WTC11 (cell line): ENCODE measurements at regions not wholly inside any gene's neighbourhood (a gene's known extent, or its start where the extent isn't known, plus 50 kb on each side); places are given as distances from the start of the nearest gene placed in this dataset.

Source experiments
- ATAC-seq: fragments of 200-7000 bp; cut with Tn5 transposase; 2 replicates; pipeline ENCODE4 v1.10.0; 2021; ENCODE audit warnings: mild to moderate bottlenecking, moderate library complexity
- CTCF ChIA-PET: fragments of 300-600 bp; sonication (Branson Sonifier 250); formaldehyde crosslinking; loops from one replicate; lab custom pipeline; 2021; ENCODE audit warnings: antibody characterized with exemption; lab: Charles Lee
- POLR2A ChIA-PET: fragments of 350-600 bp; sonication (Branson Sonifier 250); formaldehyde crosslinking; loops from one replicate; lab custom pipeline; 2021; ENCODE audit warnings: antibody characterized with exemption; lab: Charles Lee
- DNase-seq: peaks from one replicate; pipeline ENCODE4 v3.0.0; 2021; ENCODE audit warnings: low spot score
- H3K27ac Mint-ChIP-seq: 2 replicates; pipeline ENCODE4 v1.8.0; 2021; ENCODE audit warnings: mixed read lengths
- H3K27me3 Mint-ChIP-seq: 2 replicates; pipeline ENCODE4 v1.8.0; 2021; ENCODE audit warnings: low read depth, mild to moderate bottlenecking, moderate library complexity, mixed read lengths
- H3K36me3 Mint-ChIP-seq: 2 replicates; pipeline ENCODE4 v1.8.0; 2021; ENCODE audit warnings: mixed read lengths
- H3K4me1 Mint-ChIP-seq: 2 replicates; pipeline ENCODE4 v1.8.0; 2022; ENCODE audit warnings: mixed read lengths
- H3K4me3 Mint-ChIP-seq: 2 replicates; pipeline ENCODE4 v1.8.0; 2021; ENCODE audit warnings: mild to moderate bottlenecking, moderate library complexity, mixed read lengths
- H3K9me3 Mint-ChIP-seq: 2 replicates; pipeline ENCODE4 v1.8.0; 2021; ENCODE audit warnings: mixed read lengths
- ATF1 ChIP-seq: sonication (generic); formaldehyde crosslinking; IDR thresholded peaks from 2 replicates; pipeline ENCODE4 v1.8.1; 2023; ENCODE audit warnings: mild to moderate bottlenecking, moderate library complexity, missing genetic modification reagents
- CREM ChIP-seq: sonication (generic); formaldehyde crosslinking; IDR thresholded peaks from 2 replicates; pipeline ENCODE4 v1.8.1; 2022; ENCODE audit warnings: mild to moderate bottlenecking, missing genetic modification reagents, moderate library complexity
- E2F1 ChIP-seq: sonication (generic); formaldehyde crosslinking; IDR thresholded peaks from 2 replicates; pipeline ENCODE4 v1.8.0; 2022; ENCODE audit warnings: mild to moderate bottlenecking, missing genetic modification reagents
- ESRRA ChIP-seq: sonication (generic); formaldehyde crosslinking; IDR thresholded peaks from 2 replicates; pipeline ENCODE4 v1.8.1; 2022; ENCODE audit warnings: mild to moderate bottlenecking, missing genetic modification reagents, borderline replicate concordance
- FOXK1 ChIP-seq: sonication (generic); formaldehyde crosslinking; IDR thresholded peaks from 2 replicates; pipeline ENCODE4 v1.8.0; 2022; ENCODE audit warnings: mild to moderate bottlenecking, moderate library complexity, missing genetic modification reagents
- GABPB1 ChIP-seq: sonication (generic); formaldehyde crosslinking; IDR thresholded peaks from 2 replicates; pipeline ENCODE4 v1.8.1; 2023; ENCODE audit warnings: mild to moderate bottlenecking, missing genetic modification reagents
- GTF2I ChIP-seq: fragments of 250-450 bp; sonication (Bioruptor Pico); conservative IDR thresholded peaks from 2 replicates; pipeline ENCODE4 v1.4.0; 2021; ENCODE audit warnings: mild to moderate bottlenecking
- JAZF1 ChIP-seq: fragments of 250-450 bp; sonication (Bioruptor Pico); IDR thresholded peaks from 2 replicates; pipeline ENCODE4 v1.9.0; 2021; ENCODE audit warnings: moderate library complexity, mild to moderate bottlenecking, inconsistent platforms
- MXD4 ChIP-seq: fragments of 250-450 bp; sonication (Bioruptor Pico); IDR thresholded peaks from 2 replicates; pipeline ENCODE4 v1.8.0; 2021; ENCODE audit warnings: mild to moderate bottlenecking, moderate library complexity, borderline replicate concordance
- NFYB ChIP-seq: sonication (generic); formaldehyde crosslinking; conservative IDR thresholded peaks from 2 replicates; pipeline ENCODE4 v1.8.0; 2022; ENCODE audit warnings: low read depth, missing genetic modification reagents
- OVOL2 ChIP-seq: fragments of 250-450 bp; sonication (Bioruptor Pico); IDR thresholded peaks from 2 replicates; pipeline ENCODE4 v1.9.0; 2021; ENCODE audit warnings: mild to moderate bottlenecking, borderline replicate concordance
- PRRX2 ChIP-seq: fragments of 250-450 bp; sonication (Bioruptor Pico); IDR thresholded peaks from 2 replicates; pipeline ENCODE4 v1.8.0; 2021; ENCODE audit warnings: mild to moderate bottlenecking
- SMAD3 ChIP-seq: sonication (generic); formaldehyde crosslinking; IDR thresholded peaks from 2 replicates; pipeline ENCODE4 v1.8.0; 2022; ENCODE audit warnings: missing genetic modification reagents, mild to moderate bottlenecking, borderline replicate concordance
- TEAD1 ChIP-seq: sonication (generic); formaldehyde crosslinking; IDR thresholded peaks from 2 replicates; pipeline ENCODE4 v1.8.0; 2022; ENCODE audit warnings: mild to moderate bottlenecking, missing genetic modification reagents
- ZNF396 ChIP-seq: fragments of 250-450 bp; sonication (Bioruptor Pico); IDR thresholded peaks from 2 replicates; pipeline ENCODE4 v1.8.0; 2021; ENCODE audit warnings: mild to moderate bottlenecking, moderate library complexity, borderline replicate concordance
- TF ChIP-seq, protein P1 (sequence below): sonication (generic); formaldehyde crosslinking; IDR thresholded peaks from 2 replicates; pipeline ENCODE4 v1.8.0; 2022; ENCODE audit warnings: missing genetic modification reagents
- TF ChIP-seq, protein P2 (sequence below): sonication (generic); formaldehyde crosslinking; conservative IDR thresholded peaks from 2 replicates; pipeline ENCODE4 v1.8.1; 2022; ENCODE audit warnings: mild to moderate bottlenecking, missing genetic modification reagents
- TF ChIP-seq, protein P3 (sequence below): sonication (generic); formaldehyde crosslinking; IDR thresholded peaks from 2 replicates; pipeline ENCODE4 v1.8.1; 2022; ENCODE audit warnings: low read depth, mild to moderate bottlenecking, moderate library complexity, missing genetic modification reagents, borderline replicate concordance
- TF ChIP-seq, protein P4 (sequence below): sonication (generic); formaldehyde crosslinking; IDR thresholded peaks from 2 replicates; pipeline ENCODE4 v1.8.0; 2023; ENCODE audit warnings: mild to moderate bottlenecking, missing genetic modification reagents
- TF ChIP-seq, protein P5 (sequence below): sonication (generic); formaldehyde crosslinking; IDR thresholded peaks from 2 replicates; pipeline ENCODE4 v1.8.1; 2022; ENCODE audit warnings: missing genetic modification reagents, borderline replicate concordance

GRCh38 chr18:60982329-60982695, 350.9 kb upstream of the CDH20 start (continued):
- TF ChIP-seq, protein P1, sequence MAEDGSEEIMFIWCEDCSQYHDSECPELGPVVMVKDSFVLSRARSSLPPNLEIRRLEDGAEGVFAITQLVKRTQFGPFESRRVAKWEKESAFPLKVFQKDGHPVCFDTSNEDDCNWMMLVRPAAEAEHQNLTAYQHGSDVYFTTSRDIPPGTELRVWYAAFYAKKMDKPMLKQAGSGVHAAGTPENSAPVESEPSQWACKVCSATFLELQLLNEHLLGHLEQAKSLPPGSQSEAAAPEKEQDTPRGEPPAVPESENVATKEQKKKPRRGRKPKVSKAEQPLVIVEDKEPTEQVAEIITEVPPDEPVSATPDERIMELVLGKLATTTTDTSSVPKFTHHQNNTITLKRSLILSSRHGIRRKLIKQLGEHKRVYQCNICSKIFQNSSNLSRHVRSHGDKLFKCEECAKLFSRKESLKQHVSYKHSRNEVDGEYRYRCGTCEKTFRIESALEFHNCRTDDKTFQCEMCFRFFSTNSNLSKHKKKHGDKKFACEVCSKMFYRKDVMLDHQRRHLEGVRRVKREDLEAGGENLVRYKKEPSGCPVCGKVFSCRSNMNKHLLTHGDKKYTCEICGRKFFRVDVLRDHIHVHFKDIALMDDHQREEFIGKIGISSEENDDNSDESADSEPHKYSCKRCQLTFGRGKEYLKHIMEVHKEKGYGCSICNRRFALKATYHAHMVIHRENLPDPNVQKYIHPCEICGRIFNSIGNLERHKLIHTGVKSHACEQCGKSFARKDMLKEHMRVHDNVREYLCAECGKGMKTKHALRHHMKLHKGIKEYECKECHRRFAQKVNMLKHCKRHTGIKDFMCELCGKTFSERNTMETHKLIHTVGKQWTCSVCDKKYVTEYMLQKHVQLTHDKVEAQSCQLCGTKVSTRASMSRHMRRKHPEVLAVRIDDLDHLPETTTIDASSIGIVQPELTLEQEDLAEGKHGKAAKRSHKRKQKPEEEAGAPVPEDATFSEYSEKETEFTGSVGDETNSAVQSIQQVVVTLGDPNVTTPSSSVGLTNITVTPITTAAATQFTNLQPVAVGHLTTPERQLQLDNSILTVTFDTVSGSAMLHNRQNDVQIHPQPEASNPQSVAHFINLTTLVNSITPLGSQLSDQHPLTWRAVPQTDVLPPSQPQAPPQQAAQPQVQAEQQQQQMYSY: no peak
- TF ChIP-seq OVOL2 (CRISPR knock-in tag): no peak
- TF ChIP-seq E2F1 (CRISPR knock-in tag): no peak
- TF ChIP-seq JAZF1 (CRISPR knock-in tag): no peak
- TF ChIP-seq SMAD3 (CRISPR knock-in tag): no peak
- TF ChIP-seq TEAD1 (CRISPR knock-in tag): no peak
- TF ChIP-seq GABPB1 (CRISPR knock-in tag): no peak
- TF ChIP-seq, all 79 proteins: peak for 0

DNA sequence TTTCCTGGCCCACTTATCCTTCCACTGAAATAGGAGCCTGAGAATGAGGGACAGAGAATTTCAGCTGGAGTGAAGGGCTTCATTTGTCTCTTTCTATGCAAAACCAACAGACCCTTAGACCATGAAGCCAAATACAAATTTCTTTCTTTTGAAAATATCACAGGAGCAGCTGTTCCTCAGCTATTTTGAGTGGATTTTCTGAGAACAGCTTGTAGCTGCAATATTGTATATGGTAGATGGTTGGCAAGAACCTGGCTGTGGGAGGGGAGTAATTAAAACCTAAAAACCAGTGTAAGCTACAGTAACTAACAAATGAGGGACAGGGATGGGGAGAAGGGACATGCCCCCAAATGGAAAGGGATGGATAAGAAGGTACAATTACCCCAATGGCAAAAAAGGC, 350.3 kb upstream of the CDH20 start:
- peaks cover 23% of the 10 kb centered on the region for H3K4me1 Mint-ChIP-seq
- DNase-seq (no peak), ATAC-seq (no peak)
- peaks cover 20% of the 10 kb centered on the region for H3K27me3 Mint-ChIP-seq
- no peak overlapping the region for H3K4me3 Mint-ChIP-seq
- POLR2A ChIA-PET: no interaction called here
- peaks cover 17% of the 10 kb centered on the region for H3K9me3 Mint-ChIP-seq
- CTCF ChIA-PET: no interaction called here
- TF ChIP-seq TEAD1 (CRISPR knock-in tag): no peak
- TF ChIP-seq CREM (CRISPR knock-in tag): no peak
- TF ChIP-seq FOXK1 (CRISPR knock-in tag): no peak
- TF ChIP-seq, protein P2, sequence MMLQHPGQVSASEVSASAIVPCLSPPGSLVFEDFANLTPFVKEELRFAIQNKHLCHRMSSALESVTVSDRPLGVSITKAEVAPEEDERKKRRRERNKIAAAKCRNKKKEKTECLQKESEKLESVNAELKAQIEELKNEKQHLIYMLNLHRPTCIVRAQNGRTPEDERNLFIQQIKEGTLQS (CRISPR knock-in tag): no peak
- TF ChIP-seq NFYB: no peak
- no peak for TF ChIP-seq ATF1 (CRISPR knock-in tag)
- TF ChIP-seq, protein P3, sequence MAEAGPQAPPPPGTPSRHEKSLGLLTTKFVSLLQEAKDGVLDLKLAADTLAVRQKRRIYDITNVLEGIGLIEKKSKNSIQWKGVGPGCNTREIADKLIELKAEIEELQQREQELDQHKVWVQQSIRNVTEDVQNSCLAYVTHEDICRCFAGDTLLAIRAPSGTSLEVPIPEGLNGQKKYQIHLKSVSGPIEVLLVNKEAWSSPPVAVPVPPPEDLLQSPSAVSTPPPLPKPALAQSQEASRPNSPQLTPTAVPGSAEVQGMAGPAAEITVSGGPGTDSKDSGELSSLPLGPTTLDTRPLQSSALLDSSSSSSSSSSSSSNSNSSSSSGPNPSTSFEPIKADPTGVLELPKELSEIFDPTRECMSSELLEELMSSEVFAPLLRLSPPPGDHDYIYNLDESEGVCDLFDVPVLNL: no peak
- no peak for TF ChIP-seq ZNF396 (CRISPR knock-in tag)
- TF ChIP-seq GABPB1 (CRISPR knock-in tag): no peak
- TF ChIP-seq, protein P4, sequence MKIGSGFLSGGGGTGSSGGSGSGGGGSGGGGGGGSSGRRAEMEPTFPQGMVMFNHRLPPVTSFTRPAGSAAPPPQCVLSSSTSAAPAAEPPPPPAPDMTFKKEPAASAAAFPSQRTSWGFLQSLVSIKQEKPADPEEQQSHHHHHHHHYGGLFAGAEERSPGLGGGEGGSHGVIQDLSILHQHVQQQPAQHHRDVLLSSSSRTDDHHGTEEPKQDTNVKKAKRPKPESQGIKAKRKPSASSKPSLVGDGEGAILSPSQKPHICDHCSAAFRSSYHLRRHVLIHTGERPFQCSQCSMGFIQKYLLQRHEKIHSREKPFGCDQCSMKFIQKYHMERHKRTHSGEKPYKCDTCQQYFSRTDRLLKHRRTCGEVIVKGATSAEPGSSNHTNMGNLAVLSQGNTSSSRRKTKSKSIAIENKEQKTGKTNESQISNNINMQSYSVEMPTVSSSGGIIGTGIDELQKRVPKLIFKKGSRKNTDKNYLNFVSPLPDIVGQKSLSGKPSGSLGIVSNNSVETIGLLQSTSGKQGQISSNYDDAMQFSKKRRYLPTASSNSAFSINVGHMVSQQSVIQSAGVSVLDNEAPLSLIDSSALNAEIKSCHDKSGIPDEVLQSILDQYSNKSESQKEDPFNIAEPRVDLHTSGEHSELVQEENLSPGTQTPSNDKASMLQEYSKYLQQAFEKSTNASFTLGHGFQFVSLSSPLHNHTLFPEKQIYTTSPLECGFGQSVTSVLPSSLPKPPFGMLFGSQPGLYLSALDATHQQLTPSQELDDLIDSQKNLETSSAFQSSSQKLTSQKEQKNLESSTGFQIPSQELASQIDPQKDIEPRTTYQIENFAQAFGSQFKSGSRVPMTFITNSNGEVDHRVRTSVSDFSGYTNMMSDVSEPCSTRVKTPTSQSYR (CRISPR knock-in tag): no peak
- TF ChIP-seq ESRRA (CRISPR knock-in tag): no peak
- TF ChIP-seq PRRX2: no peak
- no peak for TF ChIP-seq GTF2I (CRISPR knock-in tag)
- no peak for TF ChIP-seq MXD4 (CRISPR knock-in tag)
- TF ChIP-seq, protein P1: no peak
- TF ChIP-seq, protein P5, sequence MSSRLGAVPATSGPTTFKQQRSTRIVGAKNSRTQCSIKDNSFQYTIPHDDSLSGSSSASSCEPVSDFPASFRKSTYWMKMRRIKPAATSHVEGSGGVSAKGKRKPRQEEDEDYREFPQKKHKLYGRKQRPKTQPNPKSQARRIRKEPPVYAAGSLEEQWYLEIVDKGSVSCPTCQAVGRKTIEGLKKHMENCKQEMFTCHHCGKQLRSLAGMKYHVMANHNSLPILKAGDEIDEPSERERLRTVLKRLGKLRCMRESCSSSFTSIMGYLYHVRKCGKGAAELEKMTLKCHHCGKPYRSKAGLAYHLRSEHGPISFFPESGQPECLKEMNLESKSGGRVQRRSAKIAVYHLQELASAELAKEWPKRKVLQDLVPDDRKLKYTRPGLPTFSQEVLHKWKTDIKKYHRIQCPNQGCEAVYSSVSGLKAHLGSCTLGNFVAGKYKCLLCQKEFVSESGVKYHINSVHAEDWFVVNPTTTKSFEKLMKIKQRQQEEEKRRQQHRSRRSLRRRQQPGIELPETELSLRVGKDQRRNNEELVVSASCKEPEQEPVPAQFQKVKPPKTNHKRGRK (CRISPR knock-in tag): no peak
- H3K36me3 Mint-ChIP-seq: peaks cover 11% of the 10 kb centered on the region
- H3K27ac Mint-ChIP-seq: no peak overlapping the region
